GM10266 (cell line): ENCODE measurements at regions not wholly inside any gene's neighbourhood (a gene's known extent, or its start where the extent isn't known, plus 50 kb on each side); places are given as distances from the start of the nearest gene placed in this dataset.

Experiments used
- DNase-seq: peaks from one replicate; pipeline ENCODE4 v3.0.0; 2012; ENCODE audit errors: extremely low spot score
- CTCF ChIP-seq: IDR thresholded peaks from 2 replicates; pipeline ENCODE4 v1.5.1; 2012; ENCODE audit warnings: mild to moderate bottlenecking, low read depth; ENCODE audit not compliant: control insufficient read depth, insufficient read depth; ENCODE audit errors: missing control alignments

GRCh38 chr1:38568061-38568857 is 291.3 kb downstream of the RRAGC start:
- no peak for TF ChIP-seq CTCF
- DNase-seq, result no peak

GRCh38 chr1:38567401-38567800 is 292.2 kb downstream of the RRAGC start:
- no peak for TF ChIP-seq CTCF
- DNase-seq, result no peak

- DNase-seq, result no peak
These were observed 294.5 kb downstream of the RRAGC start for GRCh38 chr1:38565020-38565491.

GRCh38 chr1:38563942-38564735 is 295.4 kb downstream of the RRAGC start:
- DNase-seq, result peak; percentile 27
- no peak for TF ChIP-seq CTCF

More at GRCh38 chr1:38565020-38565491, 294.5 kb downstream of the RRAGC start:
- no peak for TF ChIP-seq CTCF

- no peak for TF ChIP-seq CTCF
- no peak for DNase-seq
These were observed 297.8 kb downstream of the RRAGC start for GRCh38 chr1:38561725-38562124.

GRCh38 chr1:38561110-38561509 is 298.5 kb downstream of the RRAGC start:
- DNase-seq, result no peak
- no peak for TF ChIP-seq CTCF

- no peak for TF ChIP-seq CTCF
- DNase-seq, result no peak
These were observed 299.1 kb downstream of the RRAGC start for GRCh38 chr1:38560457-38560856.
